Loucy (cell line): ENCODE measurements at regions not wholly inside any gene's neighbourhood (a gene's known extent, or its start where the extent isn't known, plus 50 kb on each side); places are given as distances from the start of the nearest gene placed in this dataset.

Experiments used
- H2AFZ ChIP-seq: fragments of 200-600 bp; sonication (generic); 2 replicates; pipeline ENCODE4 v1.6.0; 2016; ENCODE audit warnings: antibody characterized with exemption, mild to moderate bottlenecking, low read length, moderate library complexity
- H3F3A ChIP-seq: fragments of 200-600 bp; 2 replicates; pipeline ENCODE4 v1.6.0; 2016; ENCODE audit warnings: antibody characterized with exemption, low read depth, mild to moderate bottlenecking
- H3K27me3 ChIP-seq: fragments of 200-600 bp; sonication (generic); 2 replicates; pipeline ENCODE4 v1.6.1; 2014; ENCODE audit warnings: low read length, mild to moderate bottlenecking; ENCODE audit not compliant: insufficient read depth, poor library complexity, severe bottlenecking
- H3K36me3 ChIP-seq: fragments of 200-600 bp; sonication (generic); 2 replicates; pipeline ENCODE4 v1.6.1; 2016; ENCODE audit warnings: low read length; ENCODE audit not compliant: insufficient read depth
- H3K4me1 ChIP-seq: fragments of 200-600 bp; sonication (generic); 2 replicates; pipeline ENCODE4 v1.5.1; 2014; ENCODE audit warnings: low read length, mild to moderate bottlenecking; ENCODE audit not compliant: insufficient read depth, poor library complexity, severe bottlenecking
- H3K4me2 ChIP-seq: fragments of 200-600 bp; sonication (generic); 2 replicates; pipeline ENCODE4 v1.6.0; 2014; ENCODE audit warnings: antibody characterized with exemption, low read length, low read depth, mild to moderate bottlenecking; ENCODE audit not compliant: poor library complexity, severe bottlenecking
- H3K4me3 ChIP-seq: fragments of 200-600 bp; sonication (generic); 2 replicates; pipeline ENCODE4 v1.5.1; 2014; ENCODE audit warnings: low read length, mild to moderate bottlenecking, mixed read lengths; ENCODE audit not compliant: poor library complexity, severe bottlenecking
- H3K79me2 ChIP-seq: fragments of 200-600 bp; sonication (generic); 2 replicates; pipeline ENCODE4 v1.6.1; 2014; ENCODE audit warnings: low read length; ENCODE audit not compliant: insufficient read depth
- H3K9ac ChIP-seq: fragments of 200-600 bp; sonication (generic); 2 replicates; pipeline ENCODE4 v1.6.0; 2014; ENCODE audit warnings: mild to moderate bottlenecking, low read depth, low read length, moderate library complexity; ENCODE audit not compliant: poor library complexity, severe bottlenecking
- H3K9me2 ChIP-seq: fragments of 200-600 bp; sonication (generic); replicated peaks from 2 replicates; pipeline ENCODE4 v1.6.1; 2016; ENCODE audit warnings: low read depth, low read length, mixed read lengths
- H3K9me3 ChIP-seq: fragments of 200-600 bp; sonication (generic); 2 replicates; pipeline ENCODE4 v1.6.1; 2014; ENCODE audit warnings: mild to moderate bottlenecking, antibody characterized with exemption, low read length, low read depth; ENCODE audit not compliant: insufficient read depth
- H4K20me1 ChIP-seq: fragments of 200-600 bp; sonication (generic); 2 replicates; pipeline ENCODE4 v1.6.0; 2014; ENCODE audit warnings: antibody characterized with exemption, low read length, mild to moderate bottlenecking; ENCODE audit not compliant: insufficient read depth, poor library complexity, severe bottlenecking
- CTCF ChIP-seq: fragments of 200-600 bp; sonication (generic); conservative IDR thresholded peaks from 2 replicates; pipeline ENCODE4 v1.5.1; 2014; ENCODE audit warnings: mild to moderate bottlenecking, antibody characterized with exemption, low read length
- EZH2phosphoT487 ChIP-seq: fragments of 200-600 bp; IDR thresholded peaks from 2 replicates; pipeline ENCODE4 v1.6.1; 2018; ENCODE audit warnings: antibody characterized with exemption, mild to moderate bottlenecking, moderate library complexity, borderline replicate concordance

- Histone ChIP-seq H4K20me1 (no peaks in the 10 kb centered on the region), H3K36me3 (no peaks in the 10 kb centered on the region), H3K79me2 (no peaks in the 10 kb centered on the region), H3K4me3 (no peak overlapping the region), H3K27me3 (no peaks in the 10 kb centered on the region), H2AFZ (no peak overlapping the region), H3K9ac (no peak overlapping the region), H3K9me2 (no peaks in the 10 kb centered on the region), H3K4me2 (no peak overlapping the region), H3K9me3 (no peaks in the 10 kb centered on the region), H3F3A (no peaks in the 10 kb centered on the region), H3K4me1 (no peaks in the 10 kb centered on the region)
- TF ChIP-seq EZH2phosphoT487, result no peak
- no peak for TF ChIP-seq CTCF
Measured at GRCh38 chr7:110564246-110564645, 526.7 kb upstream of the LRRN3 start.

GRCh38 chr7:110568388-110568787 is 522.5 kb upstream of the LRRN3 start:
- Histone ChIP-seq H3K9ac (no peak overlapping the region), H3K4me2 (no peak overlapping the region), H4K20me1 (no peaks in the 10 kb centered on the region), H3K4me3 (no peak overlapping the region), H3K9me3 (no peaks in the 10 kb centered on the region), H3F3A (no peaks in the 10 kb centered on the region), H3K9me2 (no peaks in the 10 kb centered on the region), H3K36me3 (no peaks in the 10 kb centered on the region), H3K27me3 (no peaks in the 10 kb centered on the region), H2AFZ (no peak overlapping the region), H3K4me1 (no peaks in the 10 kb centered on the region), H3K79me2 (no peaks in the 10 kb centered on the region)
- TF ChIP-seq EZH2phosphoT487, result no peak
- no peak for TF ChIP-seq CTCF

- Histone ChIP-seq H3K9me2 (no peaks in the 10 kb centered on the region), H3K4me3 (no peak overlapping the region), H4K20me1 (no peaks in the 10 kb centered on the region), H3F3A (no peaks in the 10 kb centered on the region), H2AFZ (no peak overlapping the region), H3K79me2 (no peaks in the 10 kb centered on the region), H3K9ac (no peak overlapping the region), H3K4me1 (no peaks in the 10 kb centered on the region), H3K9me3 (no peaks in the 10 kb centered on the region), H3K36me3 (no peaks in the 10 kb centered on the region), H3K4me2 (no peak overlapping the region), H3K27me3 (no peaks in the 10 kb centered on the region)
- TF ChIP-seq CTCF (no peak), EZH2phosphoT487 (no peak)
Measured at GRCh38 chr7:110568932-110569331, 522.0 kb upstream of the LRRN3 start.
